HG03196 (cell line): ENCODE measurements at regions not wholly inside any gene's neighbourhood (a gene's known extent, or its start where the extent isn't known, plus 50 kb on each side); places are given as distances from the start of the nearest gene placed in this dataset.

Source experiments
- ATAC-seq: cut with Tn5 transposase; IDR thresholded peaks from one replicate; pipeline ENCODE4 v1.9.1; 2021; ENCODE audit not compliant: unreplicated experiment

GRCh38 chr17:71914042-71914441, 206.8 kb upstream of the SOX9 start:
- ATAC-seq: no peak

- no peak for ATAC-seq
Measured at GRCh38 chr17:71914812-71915211, 206.0 kb upstream of the SOX9 start.

- no peak for ATAC-seq
Measured at GRCh38 chr17:71917715-71918114, 203.1 kb upstream of the SOX9 start.

- no peak for ATAC-seq
Measured at GRCh38 chr17:71919186-71919585, 201.6 kb upstream of the SOX9 start.

GRCh38 chr17:71919896-71920295, 200.9 kb upstream of the SOX9 start:
- no peak for ATAC-seq

- ATAC-seq: no peak
Measured at GRCh38 chr17:71921796-71922195, 199.0 kb upstream of the SOX9 start.

GRCh38 chr17:71922439-71922838, 198.4 kb upstream of the SOX9 start:
- no peak for ATAC-seq

- ATAC-seq: no peak
Measured at GRCh38 chr17:71926746-71927398, 193.9 kb upstream of the SOX9 start.

GRCh38 chr17:71933306-71933705, 187.5 kb upstream of the SOX9 start:
- no peak for ATAC-seq

GRCh38 chr17:71934520-71934919, 186.3 kb upstream of the SOX9 start:
- ATAC-seq: no peak

- ATAC-seq: no peak
Measured at GRCh38 chr17:71935341-71935740, 185.5 kb upstream of the SOX9 start.

- ATAC-seq: no peak
Measured at GRCh38 chr17:71936977-71937376, 183.8 kb upstream of the SOX9 start.

- ATAC-seq: no peak
Measured at GRCh38 chr17:71937914-71938313, 182.9 kb upstream of the SOX9 start.

GRCh38 chr17:71938340-71939010, 182.3 kb upstream of the SOX9 start:
- no peak for ATAC-seq

- no peak for ATAC-seq
Measured at GRCh38 chr17:71941920-71942319, 178.9 kb upstream of the SOX9 start.

GRCh38 chr17:71942626-71943025, 178.2 kb upstream of the SOX9 start:
- ATAC-seq: no peak

GRCh38 chr17:71948703-71949422, 172.0 kb upstream of the SOX9 start:
- ATAC-seq: no peak

- no peak for ATAC-seq
Measured at GRCh38 chr17:71959154-71959553, 161.7 kb upstream of the SOX9 start.

- ATAC-seq: no peak
Measured at GRCh38 chr17:71963351-71963750, 157.5 kb upstream of the SOX9 start.

- ATAC-seq: no peak
Measured at GRCh38 chr17:71963791-71964190, 157.0 kb upstream of the SOX9 start.

GRCh38 chr17:71964559-71964958, 156.3 kb upstream of the SOX9 start:
- ATAC-seq: no peak

GRCh38 chr17:71966055-71966454, 154.8 kb upstream of the SOX9 start:
- ATAC-seq: no peak
